OCI-LY3 (cell line): ENCODE measurements at regions not wholly inside any gene's neighbourhood (a gene's known extent, or its start where the extent isn't known, plus 50 kb on each side); places are given as distances from the start of the nearest gene placed in this dataset.

Experiments used
- H2AFZ ChIP-seq: fragments of 200-600, 300-600 bp; shearing (Covaris generic); 2 replicates; pipeline ENCODE4 v1.6.0; 2014; ENCODE audit warnings: antibody characterized with exemption, low read depth, low read length
- H3K27ac ChIP-seq: fragments of 200-600, 300-600 bp; sonication (generic); 2 replicates; pipeline ENCODE4 v1.5.1; 2014; ENCODE audit warnings: mild to moderate bottlenecking, low read length, moderate library complexity, mixed read lengths
- H3K27me3 ChIP-seq: fragments of 200-600, 300-600 bp; sonication (generic); 2 replicates; pipeline ENCODE4 v1.6.1; 2014; ENCODE audit warnings: low read depth, low read length, mixed read lengths
- H3K36me3 ChIP-seq: fragments of 200-600, 300-600 bp; sonication (generic); replicated peaks from 2 replicates; pipeline ENCODE3; 2014; ENCODE audit warnings: low read depth, low read length, mixed read lengths
- H3K4me1 ChIP-seq: fragments of 300-600, 200-600 bp; sonication (generic); 2 replicates; pipeline ENCODE4 v1.6.1; 2014; ENCODE audit warnings: low read length, mixed read lengths
- H3K4me2 ChIP-seq: fragments of 200-600, 300-600 bp; sonication (generic); 2 replicates; pipeline ENCODE4 v1.6.1; 2014; ENCODE audit warnings: low read length, mixed read lengths
- H3K4me3 ChIP-seq: fragments of 300-600, 200-600 bp; sonication (generic); 2 replicates; pipeline ENCODE4 v1.5.1; 2014; ENCODE audit warnings: antibody characterized with exemption, mild to moderate bottlenecking, low read length, moderate library complexity
- H3K79me2 ChIP-seq: fragments of 300-600, 200-600 bp; shearing (Covaris generic); 2 replicates; pipeline ENCODE4 v1.6.1; 2014; ENCODE audit warnings: mild to moderate bottlenecking, low read length, mixed read lengths
- H3K9ac ChIP-seq: fragments of 300-600, 200-600 bp; shearing (Covaris generic); 2 replicates; pipeline ENCODE4 v1.6.0; 2014; ENCODE audit warnings: mild to moderate bottlenecking, low read length, moderate library complexity
- H3K9me3 ChIP-seq: fragments of 200-600, 300-600 bp; shearing (Covaris generic); 2 replicates; pipeline ENCODE4 v1.6.1; 2014; ENCODE audit warnings: low read length, mixed read lengths; ENCODE audit not compliant: insufficient read depth
- H4K20me1 ChIP-seq: fragments of 200-600, 300-600 bp; sonication (generic); 2 replicates; pipeline ENCODE4 v1.6.1; 2016; ENCODE audit warnings: low read length, mixed read lengths; ENCODE audit not compliant: insufficient read depth
- EZH2phosphoT487 ChIP-seq: fragments of 200-600 bp; shearing (Covaris generic); IDR thresholded peaks from 2 replicates; pipeline ENCODE4 v1.6.1; 2018; ENCODE audit warnings: antibody characterized with exemption, mixed run types, low read depth
- TF ChIP-seq, protein P1 (sequence below): fragments of 200-600, 300-600 bp; sonication (generic); IDR thresholded peaks from 2 replicates; pipeline ENCODE4 v1.5.1; 2014; ENCODE audit warnings: antibody characterized with exemption, low read length, low read depth

DNA sequence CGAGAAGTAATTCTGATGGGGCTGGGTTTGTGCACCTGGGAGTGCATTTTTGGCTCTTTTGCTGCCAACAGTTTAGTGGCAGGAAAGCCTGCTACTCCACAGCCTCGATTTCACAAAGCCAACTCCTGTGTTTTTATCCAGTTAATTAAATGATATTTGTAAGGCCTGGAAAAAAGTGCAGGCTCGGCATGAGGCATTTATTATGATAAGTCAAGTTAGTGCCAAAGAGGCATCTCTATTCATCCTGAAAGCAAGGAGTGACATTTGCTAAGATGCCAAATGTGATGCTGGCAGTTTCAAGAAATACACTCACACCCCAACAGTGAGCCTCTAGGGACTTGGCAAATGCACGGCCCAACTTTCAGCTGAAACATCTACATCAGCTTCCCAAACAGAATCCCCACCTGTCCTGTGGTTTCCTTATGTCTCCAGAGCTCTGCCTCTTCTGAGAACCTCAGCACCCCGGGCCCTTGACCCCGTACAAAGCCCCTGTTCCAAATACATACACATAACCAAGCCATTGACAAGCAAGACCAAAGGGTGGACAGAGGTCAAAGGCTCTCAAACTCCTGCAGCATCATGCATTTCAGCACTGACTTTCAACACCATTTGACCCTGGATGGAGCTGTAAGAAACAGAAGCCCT is 955.1 kb upstream of the TMEM132C start:
- no peaks in the 10 kb centered on the region for H3K36me3 ChIP-seq
- H3K4me1 ChIP-seq, result no peaks in the 10 kb centered on the region
- no peak overlapping the region for H2AFZ ChIP-seq
- no peak overlapping the region for H3K4me2 ChIP-seq
- no peaks in the 10 kb centered on the region for H4K20me1 ChIP-seq
- H3K9ac ChIP-seq, result no peak overlapping the region
- no peaks in the 10 kb centered on the region for H3K9me3 ChIP-seq
- TF ChIP-seq, protein P1, sequence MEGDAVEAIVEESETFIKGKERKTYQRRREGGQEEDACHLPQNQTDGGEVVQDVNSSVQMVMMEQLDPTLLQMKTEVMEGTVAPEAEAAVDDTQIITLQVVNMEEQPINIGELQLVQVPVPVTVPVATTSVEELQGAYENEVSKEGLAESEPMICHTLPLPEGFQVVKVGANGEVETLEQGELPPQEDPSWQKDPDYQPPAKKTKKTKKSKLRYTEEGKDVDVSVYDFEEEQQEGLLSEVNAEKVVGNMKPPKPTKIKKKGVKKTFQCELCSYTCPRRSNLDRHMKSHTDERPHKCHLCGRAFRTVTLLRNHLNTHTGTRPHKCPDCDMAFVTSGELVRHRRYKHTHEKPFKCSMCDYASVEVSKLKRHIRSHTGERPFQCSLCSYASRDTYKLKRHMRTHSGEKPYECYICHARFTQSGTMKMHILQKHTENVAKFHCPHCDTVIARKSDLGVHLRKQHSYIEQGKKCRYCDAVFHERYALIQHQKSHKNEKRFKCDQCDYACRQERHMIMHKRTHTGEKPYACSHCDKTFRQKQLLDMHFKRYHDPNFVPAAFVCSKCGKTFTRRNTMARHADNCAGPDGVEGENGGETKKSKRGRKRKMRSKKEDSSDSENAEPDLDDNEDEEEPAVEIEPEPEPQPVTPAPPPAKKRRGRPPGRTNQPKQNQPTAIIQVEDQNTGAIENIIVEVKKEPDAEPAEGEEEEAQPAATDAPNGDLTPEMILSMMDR, result no peak
- no peak for TF ChIP-seq EZH2phosphoT487
- no peak overlapping the region for H3K4me3 ChIP-seq
- no peak overlapping the region for H3K27ac ChIP-seq
- no peaks in the 10 kb centered on the region for H3K79me2 ChIP-seq
- no peaks in the 10 kb centered on the region for H3K27me3 ChIP-seq

DNA sequence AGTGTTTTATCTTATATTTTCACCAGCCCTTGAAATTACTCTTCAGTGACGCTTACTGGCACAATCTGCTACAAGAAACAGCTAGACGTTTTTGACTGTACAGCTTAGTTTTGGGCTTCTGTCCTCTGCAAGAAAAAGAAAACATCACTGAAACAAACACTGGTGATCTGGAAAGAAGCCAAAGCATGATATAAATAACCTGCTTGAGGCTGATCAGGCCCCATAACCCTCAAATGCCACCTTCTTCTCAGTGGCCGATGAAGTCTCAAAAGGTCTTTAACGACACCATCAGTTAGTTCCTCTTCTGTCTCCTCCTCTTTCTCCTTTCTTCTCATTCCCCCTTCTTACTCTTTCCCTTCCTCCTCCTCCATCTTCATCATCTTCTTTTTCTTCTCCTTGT is 942.3 kb upstream of the TMEM132C start:
- no peak overlapping the region for H3K27ac ChIP-seq
- no peak overlapping the region for H2AFZ ChIP-seq

DNA sequence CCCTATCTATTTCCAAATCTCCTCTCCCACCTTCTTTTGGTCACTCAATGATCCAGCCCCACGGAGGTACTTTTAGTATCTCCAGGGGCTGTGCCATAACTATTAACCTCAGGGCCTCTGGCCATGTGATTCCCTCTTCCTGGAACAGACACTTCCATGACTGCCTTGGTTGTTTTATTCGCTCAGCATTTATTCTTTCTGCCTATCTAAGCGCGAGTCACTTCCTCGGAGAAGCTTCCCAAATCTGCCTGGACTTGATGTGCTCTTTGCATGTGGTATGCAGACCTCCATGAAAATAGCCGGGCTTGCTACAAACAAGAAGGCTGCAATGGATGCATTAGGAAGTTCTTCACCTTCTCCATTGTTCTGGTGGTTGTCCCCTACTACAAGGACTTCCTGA is 939.0 kb upstream of the TMEM132C start:
- no peak for TF ChIP-seq EZH2phosphoT487
- Histone ChIP-seq H3K9me3 (no peaks in the 10 kb centered on the region), H3K79me2 (no peaks in the 10 kb centered on the region), H3K36me3 (no peaks in the 10 kb centered on the region), H2AFZ (no peak overlapping the region), H3K9ac (no peak overlapping the region), H3K27ac (no peak overlapping the region), H3K4me2 (no peak overlapping the region), H3K27me3 (no peaks in the 10 kb centered on the region), H4K20me1 (no peaks in the 10 kb centered on the region), H3K4me3 (no peak overlapping the region), H3K4me1 (no peaks in the 10 kb centered on the region)

More for the DNA sequence above, 942.3 kb upstream of the TMEM132C start:
- H3K4me1 ChIP-seq, result no peaks in the 10 kb centered on the region
- no peak overlapping the region for H3K9ac ChIP-seq
- H3K27me3 ChIP-seq, result no peaks in the 10 kb centered on the region
- H3K79me2 ChIP-seq, result no peaks in the 10 kb centered on the region
- no peak overlapping the region for H3K4me3 ChIP-seq
- H3K9me3 ChIP-seq, result no peaks in the 10 kb centered on the region
- H3K36me3 ChIP-seq, result no peaks in the 10 kb centered on the region
- no peak overlapping the region for H3K4me2 ChIP-seq
- no peaks in the 10 kb centered on the region for H4K20me1 ChIP-seq
- TF ChIP-seq, protein P1, result no peak
- no peak for TF ChIP-seq EZH2phosphoT487

DNA sequence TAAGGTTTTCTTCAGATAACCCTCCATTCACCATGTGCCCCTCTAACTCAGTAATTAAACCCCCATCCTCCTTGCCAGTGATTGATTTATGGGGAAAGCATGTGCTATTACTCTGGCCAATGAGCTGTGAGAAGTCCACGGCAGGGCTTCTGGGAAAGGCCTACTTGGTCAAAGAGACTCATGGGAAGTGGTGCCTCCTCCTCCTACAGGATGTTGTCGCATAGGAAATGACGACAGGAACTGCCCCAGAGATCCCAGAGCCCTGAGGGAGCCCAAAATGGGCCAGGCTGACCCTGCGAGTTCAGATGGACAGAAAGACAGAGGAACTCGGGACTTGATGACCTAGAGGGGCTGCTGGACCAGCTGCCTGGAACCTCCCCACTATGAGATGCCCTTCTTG is 938.1 kb upstream of the TMEM132C start:
- no peaks in the 10 kb centered on the region for H3K36me3 ChIP-seq
- no peak overlapping the region for H3K4me3 ChIP-seq
- H3K4me1 ChIP-seq, result no peaks in the 10 kb centered on the region
- H3K9ac ChIP-seq, result no peak overlapping the region
- H2AFZ ChIP-seq, result no peak overlapping the region
- no peaks in the 10 kb centered on the region for H3K9me3 ChIP-seq
- H3K27ac ChIP-seq, result no peak overlapping the region
- H3K4me2 ChIP-seq, result no peak overlapping the region
- H3K27me3 ChIP-seq, result no peaks in the 10 kb centered on the region
- no peaks in the 10 kb centered on the region for H3K79me2 ChIP-seq
- no peaks in the 10 kb centered on the region for H4K20me1 ChIP-seq
- TF ChIP-seq EZH2phosphoT487, result no peak
- TF ChIP-seq, protein P1, result no peak
